GM18508 (cell line): ENCODE measurements at regions not wholly inside any gene's neighbourhood (a gene's known extent, or its start where the extent isn't known, plus 50 kb on each side); places are given as distances from the start of the nearest gene placed in this dataset.

Experiments used
- ATAC-seq: cut with Tn5 transposase; IDR thresholded peaks from one replicate; pipeline ENCODE4 v1.9.1; 2021; ENCODE audit warnings: moderate number of reproducible peaks; ENCODE audit not compliant: insufficient read depth, unreplicated experiment

GRCh38 chr1:29836651-29837646, 600.6 kb downstream of the PTPRU start:
- no peak for ATAC-seq

GRCh38 chr1:29835874-29836273, 599.6 kb downstream of the PTPRU start:
- no peak for ATAC-seq

- ATAC-seq, result no peak
Measured at GRCh38 chr1:29835406-29835805, 599.1 kb downstream of the PTPRU start.

GRCh38 chr1:29833581-29833980, 597.3 kb downstream of the PTPRU start:
- no peak for ATAC-seq

GRCh38 chr1:29832936-29833335, 596.6 kb downstream of the PTPRU start:
- no peak for ATAC-seq

- no peak for ATAC-seq
Measured at GRCh38 chr1:29832471-29832870, 596.1 kb downstream of the PTPRU start.

GRCh38 chr1:29831500-29832117, 595.3 kb downstream of the PTPRU start:
- no peak for ATAC-seq

- no peak for ATAC-seq
Measured at GRCh38 chr1:29830916-29831315, 594.6 kb downstream of the PTPRU start.

GRCh38 chr1:29830383-29830782, 594.1 kb downstream of the PTPRU start:
- ATAC-seq, result no peak

GRCh38 chr1:29829448-29830344, 593.4 kb downstream of the PTPRU start:
- no peak for ATAC-seq

GRCh38 chr1:29828526-29829447, 592.5 kb downstream of the PTPRU start:
- ATAC-seq, result no peak

GRCh38 chr1:29827801-29828525, 591.6 kb downstream of the PTPRU start:
- ATAC-seq, result no peak

GRCh38 chr1:29827237-29827750, 591.0 kb downstream of the PTPRU start:
- ATAC-seq, result no peak

GRCh38 chr1:29826646-29827045, 590.3 kb downstream of the PTPRU start:
- no peak for ATAC-seq

GRCh38 chr1:29825941-29826415, 589.7 kb downstream of the PTPRU start:
- no peak for ATAC-seq

GRCh38 chr1:29825274-29825940, 589.1 kb downstream of the PTPRU start:
- ATAC-seq, result no peak

- ATAC-seq, result no peak
Measured at GRCh38 chr1:29824511-29825273, 588.4 kb downstream of the PTPRU start.
